Testis (tissue), 2 donors: ENCODE measurements at regions not wholly inside any gene's neighbourhood (a gene's known extent, or its start where the extent isn't known, plus 50 kb on each side); places are given as distances from the start of the nearest gene placed in this dataset.

ENCODE experiments used
- POLR2A ChIP-seq: fragments of 450-650 bp; IDR thresholded peaks from one replicate; pipeline ENCODE4 v1.6.1; 2017; ENCODE audit warnings: antibody characterized with exemption, mild to moderate bottlenecking, moderate library complexity
- TF ChIP-seq, protein P1 (sequence below), 3 experiments: fragments of 450-650 bp in 2 of 3; fragments of 200-600 bp in 1 of 3; sonication (generic) in 1 of 3; IDR thresholded peaks; one replicate each; pipeline ENCODE4 v1.5.1; 2016 to 2019; ENCODE audit warnings: antibody characterized with exemption in 3 of 3, mild to moderate bottlenecking in 2 of 3, moderate library complexity in 1 of 3

DNA sequence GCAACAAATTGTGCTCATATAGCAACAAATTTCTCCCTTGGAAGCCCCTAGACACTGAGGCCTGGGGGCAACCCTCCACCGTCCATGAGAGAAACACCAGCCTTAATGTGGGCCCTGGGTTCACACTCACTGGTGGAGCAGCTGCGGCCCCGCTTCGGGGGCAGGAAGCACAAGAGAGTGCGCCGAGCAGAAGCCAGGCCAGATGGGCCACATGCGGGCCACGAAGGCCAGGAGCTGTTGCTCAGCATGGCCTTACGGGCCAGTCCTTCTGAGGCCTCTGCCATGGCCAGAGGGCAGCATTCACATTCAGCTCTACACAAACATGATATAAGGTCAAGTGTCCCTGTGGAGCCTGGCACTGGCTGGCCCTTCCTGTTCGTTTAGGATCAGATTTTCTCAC, 60.0 kb upstream of the VIPR2 start:
- TF ChIP-seq, protein P1, sequence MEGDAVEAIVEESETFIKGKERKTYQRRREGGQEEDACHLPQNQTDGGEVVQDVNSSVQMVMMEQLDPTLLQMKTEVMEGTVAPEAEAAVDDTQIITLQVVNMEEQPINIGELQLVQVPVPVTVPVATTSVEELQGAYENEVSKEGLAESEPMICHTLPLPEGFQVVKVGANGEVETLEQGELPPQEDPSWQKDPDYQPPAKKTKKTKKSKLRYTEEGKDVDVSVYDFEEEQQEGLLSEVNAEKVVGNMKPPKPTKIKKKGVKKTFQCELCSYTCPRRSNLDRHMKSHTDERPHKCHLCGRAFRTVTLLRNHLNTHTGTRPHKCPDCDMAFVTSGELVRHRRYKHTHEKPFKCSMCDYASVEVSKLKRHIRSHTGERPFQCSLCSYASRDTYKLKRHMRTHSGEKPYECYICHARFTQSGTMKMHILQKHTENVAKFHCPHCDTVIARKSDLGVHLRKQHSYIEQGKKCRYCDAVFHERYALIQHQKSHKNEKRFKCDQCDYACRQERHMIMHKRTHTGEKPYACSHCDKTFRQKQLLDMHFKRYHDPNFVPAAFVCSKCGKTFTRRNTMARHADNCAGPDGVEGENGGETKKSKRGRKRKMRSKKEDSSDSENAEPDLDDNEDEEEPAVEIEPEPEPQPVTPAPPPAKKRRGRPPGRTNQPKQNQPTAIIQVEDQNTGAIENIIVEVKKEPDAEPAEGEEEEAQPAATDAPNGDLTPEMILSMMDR (IDR thresholded peaks at IDR 0.05): no peak
- TF ChIP-seq POLR2A: no peak
